Testis (tissue), 2 donors: ENCODE measurements at regions not wholly inside any gene's neighbourhood (a gene's known extent, or its start where the extent isn't known, plus 50 kb on each side); places are given as distances from the start of the nearest gene placed in this dataset.

Experiments used
- POLR2A ChIP-seq: fragments of 450-650 bp; IDR thresholded peaks from one replicate; pipeline ENCODE4 v1.6.1; 2017; ENCODE audit warnings: antibody characterized with exemption, mild to moderate bottlenecking, moderate library complexity
- TF ChIP-seq, protein P1 (sequence below), 3 experiments: fragments of 450-650 bp in 2 of 3; fragments of 200-600 bp in 1 of 3; sonication (generic) in 1 of 3; IDR thresholded peaks; one replicate each; pipeline ENCODE4 v1.5.1; 2016 to 2019; ENCODE audit warnings: antibody characterized with exemption in 3 of 3, mild to moderate bottlenecking in 2 of 3, moderate library complexity in 1 of 3

DNA sequence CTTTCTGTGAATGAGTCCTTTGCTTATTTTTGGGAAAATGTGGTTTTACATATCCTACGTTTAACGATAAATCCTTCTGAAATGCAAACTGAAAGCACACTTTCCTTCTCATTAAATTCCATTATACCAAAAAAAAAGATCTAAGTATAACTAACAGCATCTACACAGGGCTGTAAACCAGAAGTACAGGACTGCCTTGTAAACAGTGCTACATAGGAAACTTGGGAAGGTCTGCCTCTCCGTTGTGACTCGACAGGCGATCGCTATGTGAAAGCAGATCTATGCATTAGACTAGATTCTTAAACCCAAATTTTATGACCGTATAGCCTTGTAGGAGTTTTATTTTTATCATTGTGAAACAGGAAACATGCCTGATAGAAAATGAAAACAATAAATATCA lies 690.5 kb downstream of the ARHGAP15 start:
- TF ChIP-seq POLR2A = no peak
- TF ChIP-seq, protein P1, sequence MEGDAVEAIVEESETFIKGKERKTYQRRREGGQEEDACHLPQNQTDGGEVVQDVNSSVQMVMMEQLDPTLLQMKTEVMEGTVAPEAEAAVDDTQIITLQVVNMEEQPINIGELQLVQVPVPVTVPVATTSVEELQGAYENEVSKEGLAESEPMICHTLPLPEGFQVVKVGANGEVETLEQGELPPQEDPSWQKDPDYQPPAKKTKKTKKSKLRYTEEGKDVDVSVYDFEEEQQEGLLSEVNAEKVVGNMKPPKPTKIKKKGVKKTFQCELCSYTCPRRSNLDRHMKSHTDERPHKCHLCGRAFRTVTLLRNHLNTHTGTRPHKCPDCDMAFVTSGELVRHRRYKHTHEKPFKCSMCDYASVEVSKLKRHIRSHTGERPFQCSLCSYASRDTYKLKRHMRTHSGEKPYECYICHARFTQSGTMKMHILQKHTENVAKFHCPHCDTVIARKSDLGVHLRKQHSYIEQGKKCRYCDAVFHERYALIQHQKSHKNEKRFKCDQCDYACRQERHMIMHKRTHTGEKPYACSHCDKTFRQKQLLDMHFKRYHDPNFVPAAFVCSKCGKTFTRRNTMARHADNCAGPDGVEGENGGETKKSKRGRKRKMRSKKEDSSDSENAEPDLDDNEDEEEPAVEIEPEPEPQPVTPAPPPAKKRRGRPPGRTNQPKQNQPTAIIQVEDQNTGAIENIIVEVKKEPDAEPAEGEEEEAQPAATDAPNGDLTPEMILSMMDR (IDR thresholded peaks at IDR 0.05) = no peak
